GM12873 (cell line): ENCODE measurements at regions not wholly inside any gene's neighbourhood (a gene's known extent, or its start where the extent isn't known, plus 50 kb on each side); places are given as distances from the start of the nearest gene placed in this dataset.

ENCODE experiments used
- CTCF ChIP-seq: IDR thresholded peaks from 2 replicates; pipeline ENCODE4 v1.5.1; 2012; ENCODE audit warnings: low read depth, mild to moderate bottlenecking, moderate library complexity, low read length, control low read depth; ENCODE audit not compliant: insufficient read depth; ENCODE audit errors: missing control alignments

- no peak for TF ChIP-seq CTCF
Observed at GRCh38 chr5:121151534-121151933, 687.4 kb downstream of the PRR16 start.

GRCh38 chr5:121152411-121152810, 688.3 kb downstream of the PRR16 start:
- no peak for TF ChIP-seq CTCF

- TF ChIP-seq CTCF, result no peak
Observed at GRCh38 chr5:121156565-121156964, 692.5 kb downstream of the PRR16 start.

- TF ChIP-seq CTCF, result no peak
Observed at GRCh38 chr5:121158451-121158850, 693.2 kb upstream of the FTMT start.

- no peak for TF ChIP-seq CTCF
Observed at GRCh38 chr5:121160591-121160990, 691.1 kb upstream of the FTMT start.

- no peak for TF ChIP-seq CTCF
Observed at GRCh38 chr5:121164632-121165031, 687.0 kb upstream of the FTMT start.

GRCh38 chr5:121171361-121171760, 680.3 kb upstream of the FTMT start:
- no peak for TF ChIP-seq CTCF
